ENCODE measurements at regions not wholly inside any gene's neighbourhood (a gene's known extent, or its start where the extent isn't known, plus 50 kb on each side); places are given as distances from the start of the nearest gene placed in this dataset.

GRCh38 chr12:91418221-91419090 is 235.8 kb upstream of the DCN start:
- no peak overlapping the region for H3K9ac ChIP-seq (ENCODE audit: low read length)
- no peaks in the 10 kb centered on the region for H3K27me3 ChIP-seq (replicated peaks; ENCODE audit: control insufficient read depth, insufficient read depth, low read length)
- no peak for DNase-seq (ENCODE audit: low read depth)
- no peaks in the 10 kb centered on the region for H3K9me3 ChIP-seq (ENCODE audit: control insufficient read depth, low read length)
- H3K4me1 ChIP-seq (ENCODE audit: control insufficient read depth, insufficient read depth, low read length) = peaks cover 6% of the 10 kb centered on the region
- no peaks in the 10 kb centered on the region for H3K36me3 ChIP-seq (ENCODE audit: control insufficient read depth, insufficient read depth, low read length, severe bottlenecking)
- no peak overlapping the region for H3K4me3 ChIP-seq (ENCODE audit: low read length)

GRCh38 chr12:91417650-91418049 is 235.0 kb upstream of the DCN start:
- Histone ChIP-seq H3K9ac (ENCODE audit: low read length) (no peak overlapping the region), H3K36me3 (ENCODE audit: control insufficient read depth, insufficient read depth, low read length, severe bottlenecking) (no peaks in the 10 kb centered on the region), H3K4me1 (ENCODE audit: control insufficient read depth, insufficient read depth, low read length) (peaks cover 6% of the 10 kb centered on the region), H3K4me3 (ENCODE audit: low read length) (no peak overlapping the region), H3K27me3 (replicated peaks; ENCODE audit: control insufficient read depth, insufficient read depth, low read length) (no peaks in the 10 kb centered on the region), H3K9me3 (ENCODE audit: control insufficient read depth, low read length) (no peaks in the 10 kb centered on the region)
- DNase-seq (ENCODE audit: low read depth) = no peak

GRCh38 chr12:91414636-91415035 is 232.0 kb upstream of the DCN start:
- H3K36me3 ChIP-seq (ENCODE audit: control insufficient read depth, insufficient read depth, low read length, severe bottlenecking) = no peaks in the 10 kb centered on the region
- no peak overlapping the region for H3K4me3 ChIP-seq (ENCODE audit: low read length)
- peaks cover 6% of the 10 kb centered on the region for H3K4me1 ChIP-seq (ENCODE audit: control insufficient read depth, insufficient read depth, low read length)
- no peaks in the 10 kb centered on the region for H3K9me3 ChIP-seq (ENCODE audit: control insufficient read depth, low read length)
- no peak overlapping the region for H3K9ac ChIP-seq (ENCODE audit: low read length)
- no peak for DNase-seq (ENCODE audit: low read depth)
- H3K27me3 ChIP-seq (replicated peaks; ENCODE audit: control insufficient read depth, insufficient read depth, low read length) = no peaks in the 10 kb centered on the region

GRCh38 chr12:91413581-91414546 is 231.2 kb upstream of the DCN start:
- DNase-seq (ENCODE audit: low read depth) = peak; percentile 84
- H3K27me3 ChIP-seq (replicated peaks; ENCODE audit: control insufficient read depth, insufficient read depth, low read length) = no peaks in the 10 kb centered on the region
- H3K9me3 ChIP-seq (ENCODE audit: control insufficient read depth, low read length) = no peaks in the 10 kb centered on the region
- no peaks in the 10 kb centered on the region for H3K36me3 ChIP-seq (ENCODE audit: control insufficient read depth, insufficient read depth, low read length, severe bottlenecking)
- H3K4me1 ChIP-seq (ENCODE audit: control insufficient read depth, insufficient read depth, low read length) = peaks cover 6% of the 10 kb centered on the region
- H3K9ac ChIP-seq (ENCODE audit: low read length) = no peak overlapping the region
- H3K4me3 ChIP-seq (ENCODE audit: low read length) = no peak overlapping the region

- Histone ChIP-seq H3K36me3 (ENCODE audit: control insufficient read depth, insufficient read depth, low read length, severe bottlenecking) (no peaks in the 10 kb centered on the region), H3K9ac (ENCODE audit: low read length) (no peak overlapping the region), H3K9me3 (ENCODE audit: control insufficient read depth, low read length) (no peaks in the 10 kb centered on the region), H3K4me1 (ENCODE audit: control insufficient read depth, insufficient read depth, low read length) (no peaks in the 10 kb centered on the region), H3K4me3 (ENCODE audit: low read length) (no peak overlapping the region), H3K27me3 (replicated peaks; ENCODE audit: control insufficient read depth, insufficient read depth, low read length) (no peaks in the 10 kb centered on the region)
- peak; percentile 8 for DNase-seq (ENCODE audit: low read depth)
Measured at GRCh38 chr12:91406920-91407341, 224.3 kb upstream of the DCN start.

- H3K4me3 ChIP-seq (ENCODE audit: low read length) = no peak overlapping the region
- H3K36me3 ChIP-seq (ENCODE audit: control insufficient read depth, insufficient read depth, low read length, severe bottlenecking) = no peaks in the 10 kb centered on the region
- H3K9me3 ChIP-seq (ENCODE audit: control insufficient read depth, low read length) = no peaks in the 10 kb centered on the region
- no peaks in the 10 kb centered on the region for H3K27me3 ChIP-seq (replicated peaks; ENCODE audit: control insufficient read depth, insufficient read depth, low read length)
- H3K4me1 ChIP-seq (ENCODE audit: control insufficient read depth, insufficient read depth, low read length) = no peaks in the 10 kb centered on the region
- DNase-seq (ENCODE audit: low read depth) = no peak
- no peak overlapping the region for H3K9ac ChIP-seq (ENCODE audit: low read length)
Measured at GRCh38 chr12:91404441-91404840, 221.8 kb upstream of the DCN start.

- Histone ChIP-seq H3K27me3 (replicated peaks; ENCODE audit: control insufficient read depth, insufficient read depth, low read length) (no peaks in the 10 kb centered on the region), H3K9ac (ENCODE audit: low read length) (no peak overlapping the region), H3K4me3 (ENCODE audit: low read length) (no peak overlapping the region), H3K36me3 (ENCODE audit: control insufficient read depth, insufficient read depth, low read length, severe bottlenecking) (no peaks in the 10 kb centered on the region), H3K4me1 (ENCODE audit: control insufficient read depth, insufficient read depth, low read length) (no peaks in the 10 kb centered on the region), H3K9me3 (ENCODE audit: control insufficient read depth, low read length) (no peaks in the 10 kb centered on the region)
- DNase-seq (ENCODE audit: low read depth) = no peak
Measured at GRCh38 chr12:91401190-91401589, 218.6 kb upstream of the DCN start.

- DNase-seq (ENCODE audit: low read depth) = no peak
- Histone ChIP-seq H3K9ac (ENCODE audit: low read length) (no peak overlapping the region), H3K4me1 (ENCODE audit: control insufficient read depth, insufficient read depth, low read length) (no peaks in the 10 kb centered on the region)
Measured at GRCh38 chr12:91400271-91400670, 217.7 kb upstream of the DCN start.

GRCh38 chr12:91397866-91398532 is 215.4 kb upstream of the DCN start:
- no peak for DNase-seq (ENCODE audit: low read depth)
- no peaks in the 10 kb centered on the region for H3K4me1 ChIP-seq (ENCODE audit: control insufficient read depth, insufficient read depth, low read length)
- no peaks in the 10 kb centered on the region for H3K27me3 ChIP-seq (replicated peaks; ENCODE audit: control insufficient read depth, insufficient read depth, low read length)
- H3K9me3 ChIP-seq (ENCODE audit: control insufficient read depth, low read length) = no peaks in the 10 kb centered on the region
- H3K36me3 ChIP-seq (ENCODE audit: control insufficient read depth, insufficient read depth, low read length, severe bottlenecking) = no peaks in the 10 kb centered on the region
- H3K9ac ChIP-seq (ENCODE audit: low read length) = no peak overlapping the region
- H3K4me3 ChIP-seq (ENCODE audit: low read length) = no peak overlapping the region

More at GRCh38 chr12:91400271-91400670, 217.7 kb upstream of the DCN start:
- H3K9me3 ChIP-seq (ENCODE audit: control insufficient read depth, low read length) = no peaks in the 10 kb centered on the region
- H3K36me3 ChIP-seq (ENCODE audit: control insufficient read depth, insufficient read depth, low read length, severe bottlenecking) = no peaks in the 10 kb centered on the region
- H3K27me3 ChIP-seq (replicated peaks; ENCODE audit: control insufficient read depth, insufficient read depth, low read length) = no peaks in the 10 kb centered on the region
- H3K4me3 ChIP-seq (ENCODE audit: low read length) = no peak overlapping the region

GRCh38 chr12:91396293-91396692 is 213.7 kb upstream of the DCN start:
- Histone ChIP-seq H3K27me3 (replicated peaks; ENCODE audit: control insufficient read depth, insufficient read depth, low read length) (no peaks in the 10 kb centered on the region), H3K4me1 (ENCODE audit: control insufficient read depth, insufficient read depth, low read length) (no peaks in the 10 kb centered on the region), H3K36me3 (ENCODE audit: control insufficient read depth, insufficient read depth, low read length, severe bottlenecking) (no peaks in the 10 kb centered on the region), H3K9me3 (ENCODE audit: control insufficient read depth, low read length) (peaks cover 5% of the 10 kb centered on the region), H3K4me3 (ENCODE audit: low read length) (no peak overlapping the region), H3K9ac (ENCODE audit: low read length) (no peak overlapping the region)
- no peak for DNase-seq (ENCODE audit: low read depth)
